HuH-7 (cell line): ENCODE measurements at regions not wholly inside any gene's neighbourhood (a gene's known extent, or its start where the extent isn't known, plus 50 kb on each side); places are given as distances from the start of the nearest gene placed in this dataset.

Source experiments
- DNase-seq: peaks from one replicate; pipeline ENCODE4 v3.0.0; 2011; ENCODE audit warnings: low spot score

GRCh38 chr2:181114021-181114420 is 133.6 kb downstream of the UBE2E3 start:
- no peak for DNase-seq

GRCh38 chr2:181116261-181116660 is 135.9 kb downstream of the UBE2E3 start:
- DNase-seq: no peak

GRCh38 chr2:181117206-181117925 is 137.0 kb downstream of the UBE2E3 start:
- DNase-seq: no peak

GRCh38 chr2:181120625-181121024 is 140.2 kb downstream of the UBE2E3 start:
- no peak for DNase-seq

- DNase-seq: no peak
Observed at GRCh38 chr2:181121996-181122395, 141.6 kb downstream of the UBE2E3 start.

- DNase-seq: no peak
Observed at GRCh38 chr2:181122601-181123000, 142.2 kb downstream of the UBE2E3 start.

GRCh38 chr2:181123798-181124231 is 143.4 kb downstream of the UBE2E3 start:
- DNase-seq: no peak

GRCh38 chr2:181124497-181124896 is 144.1 kb downstream of the UBE2E3 start:
- no peak for DNase-seq

GRCh38 chr2:181125359-181125758 is 145.0 kb downstream of the UBE2E3 start:
- no peak for DNase-seq

- DNase-seq: no peak
Observed at GRCh38 chr2:181126311-181126868, 146.0 kb downstream of the UBE2E3 start.

- DNase-seq: no peak
Observed at GRCh38 chr2:181128199-181128598, 147.8 kb downstream of the UBE2E3 start.

- no peak for DNase-seq
Observed at GRCh38 chr2:181129364-181130056, 149.1 kb downstream of the UBE2E3 start.

GRCh38 chr2:181130686-181131085 is 150.3 kb downstream of the UBE2E3 start:
- DNase-seq: no peak

- no peak for DNase-seq
Observed at GRCh38 chr2:181131584-181131983, 151.2 kb downstream of the UBE2E3 start.

GRCh38 chr2:181138816-181139215 is 158.4 kb downstream of the UBE2E3 start:
- DNase-seq: no peak

- DNase-seq: no peak
Observed at GRCh38 chr2:181139831-181140230, 159.4 kb downstream of the UBE2E3 start.

GRCh38 chr2:181140414-181140813 is 160.0 kb downstream of the UBE2E3 start:
- no peak for DNase-seq

GRCh38 chr2:181140928-181141327 is 160.5 kb downstream of the UBE2E3 start:
- DNase-seq: no peak

GRCh38 chr2:181141676-181142075 is 161.3 kb downstream of the UBE2E3 start:
- no peak for DNase-seq

GRCh38 chr2:181142514-181142913 is 162.1 kb downstream of the UBE2E3 start:
- DNase-seq: no peak

GRCh38 chr2:181143790-181144300 is 163.4 kb downstream of the UBE2E3 start:
- no peak for DNase-seq

GRCh38 chr2:181145645-181146044 is 165.2 kb downstream of the UBE2E3 start:
- no peak for DNase-seq

- no peak for DNase-seq
Observed at GRCh38 chr2:181146171-181146570, 165.8 kb downstream of the UBE2E3 start.
